Common myeloid progenitor, CD34-positive (primary cell): ENCODE measurements at regions not wholly inside any gene's neighbourhood (a gene's known extent, or its start where the extent isn't known, plus 50 kb on each side); places are given as distances from the start of the nearest gene placed in this dataset.
"Not testable (repeated sequence)": the region's sequence is repeated elsewhere in the genome, so short reads cannot be mapped to it uniquely, and the experiment has no call there.

Source experiments
- CTCF ChIA-PET: fragments of 350-600 bp; sonication (Branson Sonifier 250); formaldehyde crosslinking; loops from one replicate; lab custom pipeline; 2021; ENCODE audit warnings: antibody characterized with exemption; lab: Charles Lee
- POLR2A ChIA-PET: fragments of 350-600 bp; sonication (Branson Sonifier 250); formaldehyde crosslinking; loops from one replicate; lab custom pipeline; 2021; ENCODE audit warnings: antibody characterized with exemption; lab: Charles Lee
- DNase-seq, 3 donors: peaks; one replicate each; pipeline versions ENCODE4 v3.0.0 to v3.0.0-alpha.2; 2013
- H3K27ac ChIP-seq, 2 experiments: 1 replicate in 1 of 2; 2 replicates in 1 of 2; pipeline ENCODE4 v1.7.0; 2013; ENCODE audit warnings: inconsistent platforms in 2 of 2, low read length in 2 of 2, mild to moderate bottlenecking in 2 of 2, low read depth in 1 of 2, moderate library complexity in 1 of 2; ENCODE audit not compliant: severe bottlenecking in 2 of 2, insufficient read depth in 1 of 2, poor library complexity in 1 of 2
- H3K27me3 ChIP-seq, 5 experiments: replicated peaks in 2 of 5; 1 replicate in 3 of 5; 2 replicates in 2 of 5; pipeline versions ENCODE4 v1.6.1 to v1.7.0; 2013; ENCODE audit warnings: low read length in 4 of 5, mild to moderate bottlenecking in 2 of 5, moderate library complexity in 2 of 5, inconsistent platforms in 1 of 5; ENCODE audit not compliant: insufficient read depth in 5 of 5, control insufficient read depth in 4 of 5
- H3K36me3 ChIP-seq, 4 experiments: 1 replicate in 2 of 4; 2 replicates in 2 of 4; pipeline versions ENCODE4 v1.6.1 to v1.7.0; 2013; ENCODE audit warnings: low read length in 3 of 4, control low read depth in 1 of 4, mild to moderate bottlenecking in 1 of 4; ENCODE audit not compliant: control insufficient read depth in 4 of 4, insufficient read depth in 4 of 4
- H3K4me1 ChIP-seq, 4 experiments: 1 replicate in 3 of 4; 2 replicates in 1 of 4; pipeline versions ENCODE4 v1.6.1 to v1.7.1; 2013; ENCODE audit warnings: low read length in 3 of 4, mild to moderate bottlenecking in 3 of 4, control low read depth in 1 of 4, inconsistent platforms in 1 of 4, moderate library complexity in 1 of 4; ENCODE audit not compliant: control insufficient read depth in 4 of 4, insufficient read depth in 4 of 4; ENCODE audit errors: control extremely low read depth in 1 of 4
- H3K4me3 ChIP-seq, 7 experiments: 1 replicate in 4 of 7; 2 replicates in 3 of 7; pipeline versions ENCODE4 v1.5.1 to v1.7.0; 2013; ENCODE audit warnings: mild to moderate bottlenecking in 7 of 7, low read length in 6 of 7, moderate library complexity in 6 of 7, inconsistent platforms in 2 of 7, low read depth in 2 of 7, control low read depth in 1 of 7; ENCODE audit not compliant: insufficient read depth in 4 of 7, control insufficient read depth in 1 of 7; ENCODE audit errors: extremely low read depth in 1 of 7
- H3K9me3 ChIP-seq, 5 experiments: 1 replicate in 4 of 5; 2 replicates in 1 of 5; pipeline versions ENCODE4 v1.6.1 to v1.7.1; 2013; ENCODE audit warnings: low read length in 4 of 5, mild to moderate bottlenecking in 2 of 5, inconsistent platforms in 1 of 5, low read depth in 1 of 5, moderate library complexity in 1 of 5; ENCODE audit not compliant: control insufficient read depth in 4 of 5, insufficient read depth in 2 of 5; ENCODE audit errors: control extremely low read depth in 1 of 5
- WGBS: methylation state at CpG from one replicate; pipeline ENCODE4 v1.1.5; 2013; ENCODE audit not compliant: insufficient coverage; 5-methylcytosine and 5-hydroxymethylcytosine counted together

DNA sequence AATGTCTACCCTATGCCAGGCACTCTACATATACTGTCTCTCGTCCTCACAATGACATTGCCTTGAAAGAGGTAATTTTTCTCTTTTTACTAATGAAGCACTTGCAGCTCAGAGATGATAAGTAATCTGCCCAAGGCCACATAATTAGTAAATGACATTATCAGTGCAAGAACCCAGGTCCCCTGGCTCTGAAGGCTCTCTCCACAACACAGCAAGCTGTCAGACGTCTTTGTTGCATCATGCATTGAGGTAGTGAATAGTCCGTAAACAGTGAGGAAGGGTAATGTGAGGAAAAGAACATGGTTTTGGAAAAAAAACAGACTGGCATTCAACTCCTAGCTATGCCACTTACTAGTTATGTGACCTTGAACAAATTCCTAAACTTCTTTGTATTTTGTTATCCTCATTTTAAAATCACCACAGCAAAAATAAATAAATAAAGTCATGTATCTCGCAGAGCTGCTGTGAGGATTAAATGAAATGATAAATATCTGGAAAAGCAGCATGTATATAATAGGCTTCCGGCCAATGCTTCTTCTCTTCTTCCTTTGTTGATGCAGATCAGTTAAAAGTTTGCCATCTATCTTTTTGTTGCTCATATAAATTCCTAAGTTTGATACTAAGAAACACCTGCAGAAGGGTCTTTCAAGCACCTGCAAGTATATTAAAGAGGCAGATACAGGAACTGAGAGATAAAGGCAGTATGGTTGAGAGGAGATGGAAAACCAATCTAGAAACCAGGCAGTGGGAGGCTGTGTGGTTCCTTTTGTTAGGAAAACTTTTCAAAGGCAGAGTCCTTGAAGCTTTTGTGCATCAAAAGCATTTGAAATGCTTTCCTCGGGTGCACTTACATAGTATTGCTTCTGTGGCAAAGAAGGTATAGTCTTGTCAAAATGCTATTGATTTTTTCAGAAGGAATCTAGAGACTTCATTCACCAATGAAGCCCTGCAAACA, 82.8 kb downstream of the BTG1 start:
- Histone ChIP-seq H3K9me3 (no peaks in the 10 kb centered on the region), H3K4me1 (peaks cover 0 to 8% (median 4%) of the 10 kb centered on the region in 4 experiments), H3K4me3 (no peak overlapping the region), H3K27ac (no peak overlapping the region), H3K27me3 (no peaks in the 10 kb centered on the region), H3K36me3 (no peaks in the 10 kb centered on the region)
- WGBS: 93% methylated on average over 2 of the region's 6 CpGs
- DNase-seq: no peak
- ChIA-PET POLR2A (no interaction called here), CTCF (interaction anchor here (0.5 kb wide), 1 partner anchor 189 kb away, joined by 3 read pairs; no protein-coding TSS in a partner anchor)

DNA sequence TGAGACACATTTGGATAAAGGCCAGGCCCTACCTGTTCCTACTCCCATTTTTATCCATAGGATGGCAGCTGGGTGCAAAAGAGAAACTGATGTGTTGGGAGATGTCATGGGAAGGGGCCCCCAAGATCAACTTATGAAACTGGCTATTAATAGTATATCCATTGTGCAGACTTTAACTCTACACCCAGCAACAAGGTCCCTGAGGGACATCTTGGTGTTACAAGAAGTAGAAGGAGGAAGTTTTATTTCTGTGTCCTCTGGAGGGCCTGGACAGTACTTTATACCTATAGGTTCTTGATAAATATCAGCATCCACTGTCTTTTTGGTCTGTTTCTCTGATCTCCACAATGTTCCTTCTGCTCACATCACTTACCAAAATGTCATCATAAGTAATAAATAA, 84.6 kb downstream of the BTG1 start:
- Histone ChIP-seq H3K36me3 (no peaks in the 10 kb centered on the region), H3K4me3 (no peak overlapping the region), H3K27me3 (no peaks in the 10 kb centered on the region), H3K9me3 (no peaks in the 10 kb centered on the region), H3K27ac (no peak overlapping the region), H3K4me1 (peaks cover 0 to 8% (median 4%) of the 10 kb centered on the region in 4 experiments)
- ChIA-PET POLR2A (no interaction called here), CTCF (no interaction called here)
- DNase-seq: no peak

DNA sequence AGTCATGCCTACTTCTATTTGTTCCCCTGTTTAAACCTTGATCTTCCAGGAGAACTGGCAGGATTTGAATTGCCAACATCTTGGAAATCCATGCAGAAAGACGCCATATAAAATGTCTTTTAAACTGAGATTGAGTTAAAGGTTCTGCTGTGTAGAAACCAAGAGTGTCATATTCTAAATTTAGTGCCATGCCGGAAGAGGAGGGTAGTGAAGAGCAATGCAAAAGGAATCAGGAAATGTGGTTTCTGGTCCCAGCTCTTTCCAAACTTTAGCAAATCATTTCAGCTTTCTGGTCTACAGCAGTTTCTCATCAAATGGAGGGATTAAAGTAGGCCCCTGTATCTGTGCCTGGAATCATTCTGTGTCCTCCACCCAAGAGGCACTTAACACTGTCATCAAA, 85.7 kb downstream of the BTG1 start:
- CTCF ChIA-PET: no interaction called here
- Histone ChIP-seq H3K4me3 (no peak overlapping the region), H3K27ac (no peak overlapping the region), H3K27me3 (no peaks in the 10 kb centered on the region), H3K9me3 (no peaks in the 10 kb centered on the region), H3K36me3 (no peaks in the 10 kb centered on the region), H3K4me1 (peaks cover 0 to 8% (median 4%) of the 10 kb centered on the region in 4 experiments)
- POLR2A ChIA-PET: no interaction called here
- DNase-seq: no peak
- 60% methylated on average over 2 of the region's 2 CpGs for WGBS

DNA sequence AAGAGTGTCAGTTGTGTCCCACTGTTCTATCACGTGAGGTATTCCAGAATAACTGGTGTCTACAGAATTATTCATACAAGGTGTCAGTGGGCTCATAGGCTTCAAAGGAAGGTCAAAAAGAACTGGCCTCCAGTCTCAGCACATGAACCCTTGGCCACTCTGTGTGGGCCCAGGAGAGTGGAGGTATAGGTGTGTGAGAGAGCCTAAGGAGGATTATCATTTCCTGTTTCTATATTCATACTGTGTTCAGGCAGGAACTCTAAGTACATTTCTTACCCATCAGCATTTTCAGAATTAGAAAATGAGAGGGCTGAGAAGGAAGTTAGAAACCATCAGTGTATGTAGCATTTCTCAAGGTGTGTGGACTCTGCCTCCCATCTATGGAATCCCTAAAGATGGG, 87.0 kb downstream of the BTG1 start:
- no peak for DNase-seq
- H3K27me3 ChIP-seq: no peaks in the 10 kb centered on the region
- no peak overlapping the region for H3K27ac ChIP-seq
- POLR2A ChIA-PET: no interaction called here
- H3K36me3 ChIP-seq: no peaks in the 10 kb centered on the region
- whole genome bisulfite sequencing: no CpG with 5 or more reads among the region's 1 CpG
- H3K4me3 ChIP-seq: no peak overlapping the region
- peaks cover 0 to 8% (median 4%) of the 10 kb centered on the region in 4 experiments for H3K4me1 ChIP-seq
- no peaks in the 10 kb centered on the region for H3K9me3 ChIP-seq
- CTCF ChIA-PET: interaction anchor here (0.7 kb wide), 1 partner anchor 65 kb away, joined by 3 read pairs; no protein-coding TSS in a partner anchor

DNA sequence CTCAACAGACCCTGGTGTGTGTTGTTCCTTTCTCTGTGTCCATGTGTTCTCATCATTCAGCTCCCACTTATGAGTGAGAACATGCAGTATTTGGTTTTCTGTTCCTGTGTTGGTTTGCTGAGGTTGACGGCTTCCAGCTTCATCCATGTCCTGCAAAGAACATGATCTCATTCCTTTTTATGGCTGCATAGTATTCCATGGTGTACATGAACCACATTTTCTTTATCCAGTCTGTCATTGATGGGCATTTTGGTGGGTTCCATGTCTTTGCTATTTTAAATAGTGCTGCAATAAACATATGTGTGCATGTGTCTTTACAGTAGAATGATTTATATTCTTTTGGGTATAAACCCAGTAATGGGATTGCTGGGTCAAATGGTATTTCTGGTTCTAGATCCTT, 88.9 kb downstream of the BTG1 start:
- POLR2A ChIA-PET, H3K27ac ChIP-seq, CTCF ChIA-PET, H3K4me1 ChIP-seq, DNase-seq, H3K9me3 ChIP-seq, H3K4me3 ChIP-seq, H3K27me3 ChIP-seq, H3K36me3 ChIP-seq: not testable (repeated sequence)
- WGBS: no CpG with 5 or more reads among the region's 1 CpG

DNA sequence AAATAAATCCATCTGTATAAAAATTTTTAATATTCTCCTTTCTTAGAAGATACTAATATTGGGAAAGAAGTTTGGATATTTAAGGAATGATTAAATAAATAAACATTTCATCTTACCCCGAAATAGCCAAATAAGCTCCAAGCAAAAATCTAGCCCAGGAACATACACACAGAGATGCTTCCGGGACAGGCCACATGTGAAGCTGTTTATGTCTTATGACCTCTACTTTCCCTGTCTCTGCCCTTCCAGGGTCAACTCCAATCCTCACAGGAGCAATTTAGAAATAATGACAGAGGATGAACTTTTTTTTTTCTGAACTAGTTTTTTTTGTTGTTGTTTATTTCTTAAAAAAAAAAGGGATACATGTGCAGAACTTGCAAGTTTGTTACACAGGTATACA, 89.4 kb downstream of the BTG1 start:
- POLR2A ChIA-PET: no interaction called here
- CTCF ChIA-PET: no interaction called here

DNA sequence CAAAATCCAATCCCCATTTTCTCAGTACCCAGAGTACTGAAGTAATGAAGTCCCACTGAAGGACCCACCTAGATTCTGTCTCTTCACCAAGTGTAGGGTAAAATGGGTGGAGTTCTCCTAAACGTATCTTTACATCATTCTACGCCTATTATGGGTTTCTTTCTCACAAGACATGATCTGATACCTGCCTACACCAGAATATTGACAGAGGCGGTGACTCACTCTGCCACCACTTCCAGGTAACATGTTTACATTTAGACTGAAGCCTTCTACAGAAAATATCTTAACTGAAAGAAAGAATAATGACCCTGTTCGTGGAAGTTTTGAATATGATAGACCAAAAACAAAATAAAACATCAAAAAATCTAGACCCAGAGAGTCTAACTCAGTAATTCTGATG, 89.8 kb downstream of the BTG1 start:
- H3K4me3 ChIP-seq: no peak overlapping the region
- DNase-seq: no peak
- H3K27me3 ChIP-seq: no peaks in the 10 kb centered on the region
- no peak overlapping the region for H3K27ac ChIP-seq
- 100% methylated on average over 1 of the region's 4 CpGs for WGBS
- CTCF ChIA-PET: no interaction called here
- peaks cover 0 to 8% (median 4%) of the 10 kb centered on the region in 4 experiments for H3K4me1 ChIP-seq
- POLR2A ChIA-PET: no interaction called here
- no peaks in the 10 kb centered on the region for H3K9me3 ChIP-seq
- no peaks in the 10 kb centered on the region for H3K36me3 ChIP-seq

More for the DNA sequence above, 89.4 kb downstream of the BTG1 start:
- Histone ChIP-seq H3K4me3 (no peak overlapping the region), H3K4me1 (peaks cover 0 to 8% (median 4%) of the 10 kb centered on the region in 4 experiments), H3K9me3 (no peaks in the 10 kb centered on the region), H3K27me3 (no peaks in the 10 kb centered on the region), H3K36me3 (no peaks in the 10 kb centered on the region), H3K27ac (no peak overlapping the region)
- no peak for DNase-seq
- whole genome bisulfite sequencing: no CpG with 5 or more reads among the region's 2 CpGs
